Medulla oblongata (tissue), 1 donor: ENCODE measurements at regions not wholly inside any gene's neighbourhood (a gene's known extent, or its start where the extent isn't known, plus 50 kb on each side); places are given as distances from the start of the nearest gene placed in this dataset.

Source experiments
- DNase-seq: peaks from one replicate; pipeline ENCODE4 v3.0.0-alpha.2; 2015; ENCODE audit errors: extremely low spot score

DNA sequence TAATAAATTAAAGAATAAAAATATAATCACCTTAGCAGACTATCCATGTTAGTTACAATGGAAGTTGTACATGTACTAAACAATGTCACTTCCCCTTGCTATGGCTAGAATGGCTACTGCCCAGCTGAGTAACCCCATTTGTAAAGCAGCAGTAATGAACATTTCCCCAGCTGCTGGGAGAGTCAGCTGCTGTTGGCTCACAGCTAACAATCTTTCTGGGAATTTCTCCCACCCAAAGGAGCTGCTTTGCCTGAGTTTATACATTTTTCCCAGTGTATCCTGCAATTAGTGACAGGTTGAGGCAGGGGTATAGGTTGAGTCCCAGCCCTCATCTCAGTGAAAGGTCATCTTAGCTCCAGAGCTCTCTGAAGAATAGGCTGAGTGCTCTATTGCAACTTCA, 665.6 kb upstream of the KLHL29 start:
- DNase-seq = no peak

DNA sequence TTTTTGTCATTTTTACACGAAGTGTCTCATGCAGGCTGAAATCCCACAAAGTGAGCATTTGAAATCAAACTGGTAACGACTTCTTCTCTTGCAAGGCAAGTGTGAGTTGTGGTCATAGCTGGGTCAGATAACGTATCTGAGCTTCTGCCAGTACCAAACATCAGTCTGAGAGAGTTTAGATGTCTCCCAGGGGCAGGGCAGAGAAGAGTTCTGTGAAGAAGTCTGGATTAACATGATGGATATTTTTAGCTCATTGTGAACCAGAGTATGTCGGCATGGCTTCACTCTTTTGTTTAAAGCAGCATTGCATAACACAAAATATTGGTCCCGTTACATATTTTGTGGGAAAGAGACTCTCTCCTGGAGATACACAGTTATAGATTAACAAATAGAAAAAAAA, 655.5 kb upstream of the KLHL29 start:
- DNase-seq = no peak

- DNase-seq = no peak
Measured at GRCh38 chr2:22734373-22735045, 650.5 kb upstream of the KLHL29 start.

DNA sequence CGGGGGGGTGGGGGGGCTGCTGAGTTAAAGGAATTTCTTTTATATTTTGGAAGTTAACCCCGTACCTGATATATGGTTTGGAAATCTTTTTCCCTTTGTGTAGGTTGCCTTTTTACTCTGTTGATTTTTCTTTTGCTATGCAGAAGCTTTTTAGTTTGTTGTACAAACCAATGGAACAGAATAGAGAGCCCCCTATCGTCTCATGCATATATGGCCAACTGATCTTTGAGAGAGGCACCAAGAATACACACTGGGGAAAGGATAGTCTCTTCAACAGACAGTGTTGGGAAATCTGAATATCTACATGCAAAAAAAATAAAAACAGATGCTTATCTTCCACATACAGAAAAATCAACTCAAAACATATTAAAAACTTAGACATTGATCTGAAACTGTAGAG, 647.8 kb upstream of the KLHL29 start:
- DNase-seq = peak; percentile 47

DNA sequence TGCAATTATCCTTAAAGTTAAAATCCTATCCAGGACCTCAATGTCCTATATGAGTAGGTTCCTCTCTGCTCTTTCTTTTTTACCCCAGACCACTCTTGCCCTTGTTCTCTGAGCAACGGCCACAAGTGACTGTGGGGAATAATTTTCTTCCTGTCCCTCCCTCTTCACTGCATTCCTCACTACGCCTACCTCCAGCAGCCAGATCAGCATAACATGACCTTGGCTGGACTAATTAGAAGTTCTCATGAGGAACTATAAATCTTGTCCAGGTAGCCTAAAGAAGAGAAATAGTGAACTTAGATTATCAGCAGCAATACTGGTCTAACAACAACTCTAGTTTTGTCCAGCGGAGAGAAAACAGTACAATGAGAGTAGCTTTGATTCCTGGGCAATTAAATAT, 643.8 kb upstream of the KLHL29 start:
- no peak for DNase-seq

GRCh38 chr2:22748909-22749308, 636.1 kb upstream of the KLHL29 start:
- DNase-seq = no peak

- no peak for DNase-seq
Measured at GRCh38 chr2:22753476-22753875, 631.5 kb upstream of the KLHL29 start.

- DNase-seq = no peak
Measured at GRCh38 chr2:22756276-22757043, 628.5 kb upstream of the KLHL29 start.

- no peak for DNase-seq
Measured at GRCh38 chr2:22769497-22769896, 615.5 kb upstream of the KLHL29 start.

- DNase-seq = no peak
Measured at GRCh38 chr2:22784566-22784965, 600.4 kb upstream of the KLHL29 start.

DNA sequence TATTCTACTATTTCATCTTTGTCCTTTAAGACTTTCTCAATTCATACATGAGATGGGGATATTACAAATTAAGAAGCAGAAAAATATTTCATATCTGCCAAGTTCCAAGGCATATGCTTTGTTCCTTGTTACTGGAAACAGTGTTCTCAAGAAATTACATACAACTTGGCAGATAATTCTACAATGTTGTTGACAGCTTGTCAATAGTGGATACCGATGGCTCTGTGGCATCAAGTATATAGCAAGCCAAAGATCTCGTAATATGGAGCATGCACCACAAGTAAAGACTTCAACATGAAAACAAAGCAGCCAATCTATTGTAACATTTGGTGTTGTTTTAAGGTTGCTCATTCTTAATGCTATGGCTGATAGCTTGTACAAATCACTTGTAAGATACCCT, 598.2 kb upstream of the KLHL29 start:
- DNase-seq = no peak

DNA sequence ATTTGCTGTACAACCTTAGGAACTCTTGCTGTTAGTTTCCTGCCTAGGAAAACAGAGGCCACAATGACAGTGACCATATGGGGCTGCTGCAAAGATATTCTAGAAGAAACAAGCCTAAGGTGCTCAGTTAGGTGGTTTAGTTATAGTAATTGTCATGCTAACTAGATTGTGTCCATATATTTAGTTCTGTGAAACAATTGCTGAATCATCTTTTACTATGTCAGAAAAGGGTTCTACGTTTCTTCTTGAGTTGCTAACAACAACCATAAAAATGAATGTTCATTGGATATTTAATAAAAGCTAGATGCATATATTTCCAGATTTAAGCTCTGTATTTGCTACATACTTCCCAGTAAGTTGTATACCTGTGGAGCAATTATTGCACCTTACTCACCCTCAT, 597.2 kb upstream of the KLHL29 start:
- no peak for DNase-seq

- no peak for DNase-seq
Measured at GRCh38 chr2:22788749-22789327, 596.1 kb upstream of the KLHL29 start.

GRCh38 chr2:22795287-22795866, 589.6 kb upstream of the KLHL29 start:
- DNase-seq = no peak

DNA sequence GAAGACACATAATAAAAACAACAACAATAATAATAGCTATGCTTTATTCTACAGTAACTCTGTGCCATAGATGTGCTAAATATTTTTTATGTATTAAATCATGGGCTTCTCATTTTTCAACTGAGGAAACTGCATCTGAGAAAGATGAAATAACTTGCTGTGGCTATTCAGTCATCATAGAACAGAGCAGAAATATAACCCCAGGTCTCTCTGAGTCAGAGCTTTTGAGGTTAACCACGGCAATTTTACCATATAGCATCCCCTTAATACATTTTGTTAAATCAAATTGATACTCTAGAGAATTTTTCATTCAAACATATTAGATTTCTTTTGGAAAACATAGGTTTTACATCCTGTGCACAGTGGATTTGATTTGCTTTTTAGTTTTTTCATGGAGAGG, 586.6 kb upstream of the KLHL29 start:
- no peak for DNase-seq

- no peak for DNase-seq
Measured at GRCh38 chr2:22800412-22800811, 584.6 kb upstream of the KLHL29 start.

DNA sequence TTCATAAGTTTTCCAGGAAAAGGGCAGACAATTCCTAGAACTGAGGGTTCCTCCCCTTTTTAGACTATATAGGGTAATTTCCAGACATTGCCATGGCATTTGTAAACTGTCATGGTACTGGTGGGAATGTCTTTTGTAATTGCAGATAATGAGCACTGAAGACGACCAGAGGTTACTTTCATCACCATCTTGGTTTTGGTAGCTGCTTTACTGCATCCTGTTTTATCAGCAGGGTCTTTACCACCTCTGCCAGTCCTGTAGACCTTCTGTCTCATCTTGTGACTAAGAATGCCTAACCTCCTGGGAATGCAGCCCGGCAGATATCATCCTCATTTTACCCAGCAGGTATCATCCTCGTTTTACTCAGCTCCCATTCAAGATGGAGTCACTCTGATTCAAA, 583.9 kb upstream of the KLHL29 start:
- no peak for DNase-seq

DNA sequence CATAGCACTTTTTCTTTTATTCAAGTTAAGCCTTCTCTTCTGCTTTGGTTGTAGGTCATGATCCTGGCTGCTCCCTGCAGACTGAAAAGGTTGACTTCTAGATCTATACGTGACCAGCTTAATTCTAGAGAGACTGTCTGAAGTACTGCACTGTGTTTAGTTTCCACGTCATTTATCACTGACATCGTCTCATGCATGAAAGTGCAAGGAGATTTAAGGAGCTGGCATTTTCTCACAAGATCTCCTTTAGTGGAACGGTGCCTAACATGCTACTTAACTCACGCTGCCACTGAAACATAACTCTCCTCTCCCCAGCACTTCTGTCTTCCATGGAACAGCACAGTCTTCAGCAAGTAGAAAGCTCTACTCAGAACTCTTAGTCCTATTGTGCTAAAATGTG, 583.0 kb upstream of the KLHL29 start:
- DNase-seq = no peak

- no peak for DNase-seq
Measured at GRCh38 chr2:22807872-22808271, 577.1 kb upstream of the KLHL29 start.

- DNase-seq = no peak
Measured at GRCh38 chr2:22810602-22811001, 574.4 kb upstream of the KLHL29 start.

- no peak for DNase-seq
Measured at GRCh38 chr2:22812065-22812680, 572.8 kb upstream of the KLHL29 start.

DNA sequence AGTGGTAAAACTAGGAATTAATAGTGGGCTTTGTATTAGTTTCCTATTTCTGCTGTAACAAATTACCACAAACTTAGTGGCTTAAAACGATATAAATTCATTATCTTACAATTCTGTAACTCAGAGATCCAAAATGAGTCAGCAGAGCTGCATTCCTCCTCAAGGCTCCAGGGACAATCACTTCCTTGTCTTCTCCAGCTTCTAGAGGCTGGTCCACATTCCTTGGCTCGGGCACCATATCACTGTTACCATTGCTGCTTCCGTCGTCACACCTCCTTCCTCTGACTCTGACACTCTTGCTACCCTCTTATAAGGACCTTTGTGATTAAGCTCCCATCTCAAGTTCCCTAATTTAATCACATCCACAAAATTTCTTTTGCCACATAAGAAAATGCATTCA, 567.8 kb upstream of the KLHL29 start:
- no peak for DNase-seq
